GM12872 (cell line): ENCODE measurements at regions not wholly inside any gene's neighbourhood (a gene's known extent, or its start where the extent isn't known, plus 50 kb on each side); places are given as distances from the start of the nearest gene placed in this dataset.

ENCODE experiments used
- TF ChIP-seq, protein P1 (sequence below): IDR thresholded peaks from 3 replicates; pipeline ENCODE4 v1.5.1; 2011; ENCODE audit warnings: low read depth, mild to moderate bottlenecking, low read length, moderate library complexity; ENCODE audit not compliant: insufficient read depth

DNA sequence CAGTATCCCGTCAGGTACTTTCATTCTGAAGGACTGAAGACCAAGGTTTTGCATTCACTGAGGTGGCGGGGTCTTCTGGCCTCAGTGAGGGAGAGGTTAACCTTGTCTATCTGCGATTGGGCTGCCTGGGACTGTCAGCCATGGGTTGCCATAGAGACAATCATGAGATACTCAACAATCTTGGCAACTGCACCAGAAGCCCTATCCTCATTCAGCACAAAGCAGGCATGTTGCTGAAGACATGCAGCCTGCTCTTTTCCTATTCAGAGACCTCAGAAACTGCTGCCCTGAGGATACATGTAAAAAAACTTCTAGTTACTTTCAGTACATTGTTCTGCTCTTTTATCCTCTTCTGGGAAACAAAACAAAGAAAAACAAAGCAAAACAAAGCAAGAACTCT lies 146.3 kb upstream of the PIRT start:
- TF ChIP-seq, protein P1, sequence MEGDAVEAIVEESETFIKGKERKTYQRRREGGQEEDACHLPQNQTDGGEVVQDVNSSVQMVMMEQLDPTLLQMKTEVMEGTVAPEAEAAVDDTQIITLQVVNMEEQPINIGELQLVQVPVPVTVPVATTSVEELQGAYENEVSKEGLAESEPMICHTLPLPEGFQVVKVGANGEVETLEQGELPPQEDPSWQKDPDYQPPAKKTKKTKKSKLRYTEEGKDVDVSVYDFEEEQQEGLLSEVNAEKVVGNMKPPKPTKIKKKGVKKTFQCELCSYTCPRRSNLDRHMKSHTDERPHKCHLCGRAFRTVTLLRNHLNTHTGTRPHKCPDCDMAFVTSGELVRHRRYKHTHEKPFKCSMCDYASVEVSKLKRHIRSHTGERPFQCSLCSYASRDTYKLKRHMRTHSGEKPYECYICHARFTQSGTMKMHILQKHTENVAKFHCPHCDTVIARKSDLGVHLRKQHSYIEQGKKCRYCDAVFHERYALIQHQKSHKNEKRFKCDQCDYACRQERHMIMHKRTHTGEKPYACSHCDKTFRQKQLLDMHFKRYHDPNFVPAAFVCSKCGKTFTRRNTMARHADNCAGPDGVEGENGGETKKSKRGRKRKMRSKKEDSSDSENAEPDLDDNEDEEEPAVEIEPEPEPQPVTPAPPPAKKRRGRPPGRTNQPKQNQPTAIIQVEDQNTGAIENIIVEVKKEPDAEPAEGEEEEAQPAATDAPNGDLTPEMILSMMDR: no peak

DNA sequence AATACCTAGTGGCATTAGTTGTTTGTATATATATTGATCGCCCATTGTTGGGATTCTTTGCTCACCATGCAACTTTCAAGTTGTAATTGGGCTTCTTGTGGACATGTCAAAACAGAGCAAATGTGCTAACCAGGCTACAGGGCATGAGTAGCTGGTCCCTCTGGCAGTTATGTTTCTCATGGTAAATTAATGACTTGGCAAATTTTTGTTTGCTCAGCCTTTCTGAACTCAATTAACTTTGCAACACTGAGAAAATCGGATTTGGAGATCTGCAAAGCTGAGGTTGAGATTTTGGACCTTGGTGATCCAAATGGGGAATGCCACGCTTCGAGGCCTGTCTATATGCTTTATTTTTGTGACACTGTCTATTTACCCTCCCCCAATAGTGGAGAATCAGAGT lies 138.5 kb upstream of the PIRT start:
- TF ChIP-seq, protein P1: no peak

DNA sequence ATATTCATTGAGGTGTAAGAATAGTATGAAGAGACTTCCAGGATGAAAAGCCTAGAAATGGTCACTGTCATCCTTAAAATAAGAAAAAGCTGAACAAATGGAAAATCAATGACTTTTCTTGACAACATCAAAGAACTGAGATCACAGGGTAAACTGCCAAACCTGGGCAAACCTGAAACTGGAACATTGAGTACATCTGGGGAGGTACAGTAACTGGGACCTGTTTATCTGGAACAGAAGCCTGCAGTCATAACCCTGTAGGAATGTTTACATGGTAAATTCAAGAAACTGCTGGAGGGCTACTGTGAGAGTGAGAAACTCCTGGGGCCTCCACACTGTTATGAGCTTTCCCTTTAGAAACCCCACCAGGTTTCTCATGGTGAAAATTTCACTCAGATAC lies 130.1 kb upstream of the PIRT start:
- TF ChIP-seq, protein P1: no peak

DNA sequence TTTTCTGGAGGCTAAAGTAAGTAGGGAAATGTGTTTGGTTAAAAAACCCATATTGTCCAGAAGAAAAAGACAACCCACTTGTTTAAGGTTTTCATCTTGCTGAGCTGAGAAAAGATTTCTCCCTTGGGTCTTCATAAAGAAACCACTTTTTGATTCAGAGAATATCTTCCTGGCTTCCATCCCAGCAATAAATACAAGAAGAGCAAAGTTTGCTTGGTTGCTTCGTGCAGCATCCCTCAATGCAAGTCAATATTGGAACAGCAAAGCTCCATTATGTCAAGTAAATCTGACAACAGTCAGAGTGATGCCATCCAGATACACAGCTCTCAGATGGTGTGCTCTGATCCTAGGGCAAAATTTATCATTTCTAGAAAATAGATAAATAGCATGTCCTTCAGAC lies 118.9 kb upstream of the PIRT start:
- TF ChIP-seq, protein P1: no peak

DNA sequence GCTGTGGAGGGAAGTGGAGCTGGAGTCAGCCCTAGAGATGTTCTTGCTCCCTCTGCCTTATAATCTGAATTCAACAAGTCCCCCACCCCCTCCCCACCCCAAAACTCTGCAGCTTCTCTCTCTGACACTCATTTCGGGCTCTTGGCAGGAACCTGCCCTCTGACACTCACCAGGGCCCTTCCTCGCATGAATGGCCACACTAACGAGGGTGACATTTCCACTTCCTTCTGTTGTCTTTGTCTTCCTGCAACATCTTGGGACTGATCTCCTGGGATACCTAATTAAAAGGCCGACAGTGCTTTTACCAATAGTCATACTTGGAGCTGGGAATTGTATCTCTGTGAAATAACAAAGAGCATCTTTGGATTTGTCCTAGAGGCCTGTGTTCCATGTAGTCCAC lies 106.9 kb upstream of the PIRT start:
- TF ChIP-seq, protein P1: no peak

DNA sequence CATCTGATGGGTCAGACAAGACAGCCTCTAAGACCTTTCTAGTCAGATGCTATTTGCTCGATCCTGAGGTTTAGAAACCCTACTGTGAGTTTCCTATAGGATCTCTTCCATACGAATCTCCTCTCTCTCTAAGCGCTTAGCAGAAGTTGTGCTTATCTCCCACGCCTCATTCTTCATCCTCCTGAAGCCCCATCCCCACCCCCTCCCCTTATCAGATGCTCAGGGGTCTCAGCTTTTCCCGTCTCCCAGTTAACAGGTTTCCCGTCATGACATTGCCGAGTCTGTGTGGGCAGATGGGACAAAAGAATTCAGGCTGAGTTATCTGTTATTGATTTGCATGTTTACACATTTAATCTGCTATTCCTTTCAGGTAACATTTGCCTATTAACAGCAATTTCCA lies 99.0 kb upstream of the PIRT start:
- TF ChIP-seq, protein P1: no peak

DNA sequence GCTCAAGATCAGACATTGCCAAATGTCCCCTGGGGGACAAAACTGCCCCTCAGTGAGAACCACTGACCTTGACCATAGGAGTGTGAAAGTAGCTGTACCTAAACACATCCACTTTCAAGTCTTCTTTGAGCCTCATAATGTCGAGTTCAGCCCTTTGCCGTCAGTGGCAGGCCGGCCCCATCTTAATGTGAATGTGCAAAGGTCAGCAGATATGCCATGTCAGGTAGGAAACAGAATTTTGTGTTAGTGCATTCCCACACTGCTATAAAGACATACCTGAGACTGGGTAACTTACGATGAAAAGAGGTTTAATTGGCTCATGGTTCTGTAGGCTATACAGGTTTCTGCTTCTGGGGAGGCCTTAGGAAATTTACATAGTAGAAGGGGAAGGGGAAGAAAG lies 95.1 kb upstream of the PIRT start:
- TF ChIP-seq, protein P1: no peak

DNA sequence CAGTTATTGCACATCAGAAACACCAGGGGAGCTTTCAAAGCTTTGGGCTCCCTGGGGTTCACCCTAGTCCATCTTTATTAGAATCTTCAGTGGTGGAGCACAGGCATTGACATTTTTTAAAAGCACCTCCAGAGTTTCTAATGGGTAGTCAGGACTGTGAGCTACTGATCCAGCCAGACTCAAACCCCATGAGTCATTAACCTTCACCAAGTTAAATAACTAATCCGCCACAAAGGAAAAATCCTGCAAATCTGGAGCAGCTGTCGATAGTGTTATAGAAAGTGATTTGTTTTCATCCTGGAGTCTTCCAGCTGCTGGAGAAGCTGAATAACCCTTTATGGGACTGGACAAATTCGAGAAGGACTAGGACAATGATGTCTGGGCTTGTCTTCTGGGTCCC lies 93.2 kb upstream of the PIRT start:
- TF ChIP-seq, protein P1: no peak
